GM04503 (cell line): ENCODE measurements at regions not wholly inside any gene's neighbourhood (a gene's known extent, or its start where the extent isn't known, plus 50 kb on each side); places are given as distances from the start of the nearest gene placed in this dataset.
A peak's percentile ranks its signal among the peaks of the same experiment; 100 is the strongest.
"Not testable (repeated sequence)": the region's sequence is repeated elsewhere in the genome, so short reads cannot be mapped to it uniquely, and the experiment has no call there.

Experiments used
- DNase-seq: peaks from one replicate; pipeline ENCODE4 v3.0.0-alpha.2; 2012; ENCODE audit warnings: low read depth

DNA sequence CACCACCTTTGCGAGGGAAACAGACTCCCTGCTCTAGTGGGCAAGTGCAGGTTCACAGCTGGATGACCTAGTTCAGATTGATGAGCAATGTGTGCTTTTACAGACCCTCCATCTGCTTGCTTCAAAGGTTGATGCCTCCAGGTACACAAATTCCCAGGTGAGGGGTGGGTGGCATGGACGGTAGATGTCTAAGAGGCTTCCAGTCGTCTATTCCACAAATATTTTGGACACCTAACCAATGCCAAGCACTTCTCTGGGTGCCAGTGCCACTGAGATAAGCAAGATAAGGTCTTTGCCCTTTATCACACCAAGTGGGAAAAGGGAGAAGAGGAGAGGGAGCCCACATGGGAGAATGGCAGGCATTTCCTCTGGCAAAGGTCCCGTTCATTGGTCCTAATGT is 316.6 kb upstream of the CDH5 start:
- DNase-seq: no peak

DNA sequence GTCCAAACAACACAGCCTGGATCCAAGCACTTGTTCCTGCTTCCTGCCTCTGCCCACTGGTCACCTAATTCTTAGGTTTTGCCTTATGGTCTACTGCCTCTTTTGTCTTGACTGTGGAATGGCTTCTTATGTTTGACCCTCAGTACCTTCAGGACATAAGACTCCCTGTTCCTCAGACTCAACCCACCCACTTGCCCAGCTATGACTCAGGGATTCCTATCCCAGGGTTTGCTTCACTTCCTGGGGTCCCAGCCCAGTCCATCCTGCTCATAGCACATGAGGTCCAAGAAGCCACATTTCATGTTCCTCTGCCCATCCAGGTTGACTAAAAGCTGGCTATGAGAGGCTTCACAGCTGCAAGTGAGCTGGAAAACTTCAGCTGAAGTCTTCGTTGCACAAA is 320.9 kb upstream of the CDH5 start:
- no peak for DNase-seq

DNA sequence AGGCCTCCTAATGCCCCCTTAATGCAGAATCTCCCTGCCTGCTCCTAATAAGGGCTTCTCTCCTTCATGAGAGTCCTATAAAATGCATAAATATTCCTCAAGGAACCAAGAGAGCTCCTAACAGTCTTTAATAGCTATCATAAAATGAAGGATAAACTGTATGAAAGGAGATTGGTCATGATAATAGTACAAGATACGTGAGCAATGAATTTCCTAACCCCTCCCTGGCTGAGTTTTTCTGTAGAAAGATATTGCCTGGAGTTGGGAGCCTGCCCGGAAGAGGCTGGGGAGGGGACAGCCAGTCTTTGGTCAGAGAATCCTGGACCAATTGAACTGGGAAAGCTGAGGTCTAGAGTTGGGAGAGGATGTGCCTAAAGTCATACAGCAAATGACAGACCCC is 321.9 kb upstream of the CDH5 start:
- DNase-seq: no peak

GRCh38 chr16:66044089-66044488 is 322.4 kb upstream of the CDH5 start:
- no peak for DNase-seq

DNA sequence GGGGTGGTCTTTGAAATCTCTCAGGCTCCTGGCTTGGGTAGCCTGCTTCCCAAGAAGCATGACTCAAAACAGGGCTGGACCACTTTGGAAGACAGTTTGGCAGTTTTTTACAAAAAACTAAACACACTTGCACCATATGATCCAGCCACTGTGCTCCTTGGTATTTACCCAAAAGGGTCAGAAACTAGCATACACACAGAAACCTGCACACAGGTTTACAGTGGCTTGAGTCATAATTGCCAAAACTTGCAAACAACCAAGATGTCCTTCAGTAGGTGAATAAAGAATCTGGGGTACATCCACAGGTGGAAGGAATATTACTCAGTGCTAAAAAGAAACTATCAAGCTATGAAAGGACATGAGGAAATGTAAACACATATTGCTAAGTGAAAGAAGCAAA is 323.2 kb upstream of the CDH5 start:
- no peak for DNase-seq

DNA sequence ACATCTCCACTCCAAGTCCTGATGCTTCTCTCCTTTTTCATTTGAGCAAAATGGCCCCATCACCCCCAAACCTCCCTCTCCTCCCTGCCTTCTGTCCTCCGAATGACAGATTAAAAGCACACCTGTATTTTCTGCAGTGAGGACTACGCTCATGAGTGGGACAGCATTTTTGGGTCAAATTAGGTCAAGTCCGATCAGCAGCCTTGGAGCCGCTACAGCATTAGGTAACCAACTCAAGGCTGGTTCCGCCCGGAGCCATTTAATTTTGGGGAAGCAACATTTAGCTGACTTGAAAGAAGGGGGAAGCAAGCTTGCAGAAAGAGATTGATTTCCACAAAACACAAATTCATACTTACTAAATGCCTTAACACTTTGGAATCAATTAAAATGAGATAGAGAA is 324.1 kb upstream of the CDH5 start:
- no peak for DNase-seq

DNA sequence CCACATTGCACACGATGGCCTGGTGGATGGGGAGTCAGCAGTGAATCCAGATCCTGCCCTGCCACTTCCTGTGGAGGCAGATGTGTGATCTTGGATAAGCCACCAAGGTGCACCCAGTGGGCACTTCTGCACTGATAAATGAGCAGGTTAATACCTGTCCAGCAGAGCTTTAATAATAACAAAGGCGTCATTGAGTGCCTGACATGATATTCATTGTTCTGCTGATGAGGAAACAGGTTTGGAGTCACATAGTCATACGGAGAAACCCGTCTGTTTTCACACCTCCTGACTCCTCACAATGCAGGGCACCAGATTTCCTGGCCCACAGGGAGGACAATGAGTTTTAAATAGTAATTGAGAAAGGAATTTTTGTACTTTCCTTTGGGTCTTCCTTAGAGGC is 324.6 kb upstream of the CDH5 start:
- no peak for DNase-seq

GRCh38 chr16:66039793-66040192 is 326.7 kb upstream of the CDH5 start:
- DNase-seq: no peak

GRCh38 chr16:66036793-66037715 is 329.4 kb upstream of the CDH5 start:
- peak; percentile 93 for DNase-seq

DNA sequence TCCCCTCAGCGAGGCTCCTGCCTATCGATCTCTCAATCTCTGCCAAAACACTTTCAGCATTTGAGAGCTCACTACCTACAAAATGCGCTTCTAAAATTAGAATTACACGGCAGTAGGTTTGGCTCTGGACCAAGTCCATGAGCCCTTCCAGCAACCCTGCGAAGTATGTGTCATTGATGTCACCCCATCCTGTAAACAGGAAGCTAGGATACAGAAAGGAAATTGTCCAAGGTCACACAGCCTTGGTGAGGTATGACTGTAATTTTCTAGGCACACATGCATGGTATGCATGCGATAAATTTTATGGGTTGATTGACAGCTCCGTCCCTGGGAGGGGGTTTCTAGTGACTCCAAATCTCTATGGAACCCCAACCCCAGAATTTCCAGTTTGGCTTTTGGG is 330.3 kb upstream of the CDH5 start:
- DNase-seq: no peak

DNA sequence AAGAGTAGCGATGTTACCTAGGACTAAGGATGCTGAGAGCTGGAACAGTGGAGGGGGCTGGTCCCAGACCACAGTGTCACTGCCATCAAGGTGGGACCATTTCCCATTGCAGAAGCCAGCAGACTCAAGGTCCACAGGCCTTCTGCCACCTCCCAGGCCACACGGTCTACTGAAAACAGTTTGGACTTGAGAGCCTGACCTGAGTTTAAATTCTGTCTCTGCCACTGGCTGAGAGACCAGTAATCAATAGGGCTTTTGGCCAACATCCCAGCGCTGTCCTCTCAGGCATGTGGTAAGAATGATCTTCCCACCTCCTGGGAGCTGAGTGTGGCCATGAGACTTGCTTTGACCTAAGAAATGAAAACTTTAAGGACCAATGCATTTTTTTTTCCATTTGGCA is 331.4 kb upstream of the CDH5 start:
- no peak for DNase-seq

DNA sequence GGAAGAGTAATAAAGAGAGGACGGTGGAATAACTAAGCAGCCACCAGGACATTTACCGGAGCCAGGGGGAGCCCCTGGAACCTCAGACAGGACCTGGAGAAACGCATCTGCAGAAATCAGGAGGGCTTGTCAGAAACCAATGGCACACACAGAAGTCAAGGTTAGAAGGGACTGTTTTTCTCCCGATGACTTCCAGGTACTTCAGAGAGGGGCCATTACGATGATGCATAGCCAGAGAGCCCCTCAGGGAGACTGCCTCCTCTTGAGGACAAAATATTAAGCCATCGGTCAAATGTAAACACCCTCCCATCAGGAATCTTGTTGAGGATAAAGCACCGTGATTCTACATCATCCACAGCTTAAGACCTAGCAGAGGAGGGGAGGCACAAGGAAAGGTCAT is 333.6 kb upstream of the CDH5 start:
- no peak for DNase-seq

- DNase-seq: no peak
These were observed 336.5 kb upstream of the CDH5 start for GRCh38 chr16:66030036-66030435.

DNA sequence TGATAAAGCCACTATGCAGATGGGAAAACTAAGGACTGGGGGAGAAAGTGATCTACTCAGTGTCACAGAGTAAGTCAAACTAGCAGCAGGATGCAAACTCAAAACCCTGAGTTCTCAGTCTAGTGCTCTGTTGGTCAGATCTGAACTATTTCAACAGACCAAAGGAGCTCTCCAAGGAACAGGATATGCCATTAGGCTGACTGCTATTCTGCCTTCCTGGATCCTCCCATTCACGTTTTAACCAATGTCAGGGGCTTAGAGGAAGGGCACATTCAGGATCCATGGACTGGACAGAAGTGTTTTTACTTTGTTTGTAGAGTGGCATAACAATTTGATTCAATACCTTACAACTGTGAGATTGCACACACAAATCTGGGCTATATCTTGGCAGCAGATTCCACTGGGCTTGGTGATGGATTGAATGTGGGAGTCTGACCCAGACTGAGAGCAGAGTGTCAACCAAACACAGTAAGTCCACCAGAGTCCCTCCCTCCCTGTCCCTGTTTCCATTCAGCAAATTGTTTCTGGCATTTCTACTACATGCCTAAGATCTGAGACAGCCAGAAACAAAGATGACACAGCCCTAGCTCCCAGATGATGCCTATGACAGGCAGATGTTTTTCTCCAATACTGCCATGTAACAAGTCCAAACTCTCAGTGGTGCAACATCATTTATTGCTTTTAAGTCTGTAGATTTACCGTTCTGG is 337.8 kb upstream of the CDH5 start:
- DNase-seq: peak; percentile 94

DNA sequence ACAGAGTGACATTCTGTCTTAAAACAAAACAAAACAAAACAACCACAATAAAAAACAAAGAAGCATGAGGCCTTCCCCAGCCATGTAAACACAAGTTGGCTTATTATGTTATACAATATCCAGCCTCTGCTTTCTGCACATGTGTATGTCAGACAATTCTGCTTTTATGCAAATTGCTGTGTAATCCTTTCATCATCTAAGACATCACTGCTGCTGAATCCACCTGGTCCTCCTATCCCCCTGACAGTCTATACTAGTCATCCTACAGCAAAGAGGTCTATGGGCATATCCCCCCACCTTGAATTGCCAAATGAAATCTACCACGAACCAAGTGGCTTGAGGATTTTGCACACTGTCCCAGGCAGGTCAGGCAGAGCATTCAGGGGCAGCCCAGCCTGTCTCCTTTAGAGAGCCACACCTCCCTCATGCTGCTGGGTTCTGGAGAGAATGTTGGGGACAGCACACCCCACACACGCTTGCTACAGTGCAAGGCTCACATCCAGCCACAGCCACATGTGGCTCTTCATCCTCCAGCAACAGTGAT is 339.6 kb upstream of the CDH5 start:
- no peak for DNase-seq

GRCh38 chr16:66026211-66026610 is 340.3 kb upstream of the CDH5 start:
- DNase-seq: no peak

GRCh38 chr16:66025751-66026150 is 340.7 kb upstream of the CDH5 start:
- no peak for DNase-seq

DNA sequence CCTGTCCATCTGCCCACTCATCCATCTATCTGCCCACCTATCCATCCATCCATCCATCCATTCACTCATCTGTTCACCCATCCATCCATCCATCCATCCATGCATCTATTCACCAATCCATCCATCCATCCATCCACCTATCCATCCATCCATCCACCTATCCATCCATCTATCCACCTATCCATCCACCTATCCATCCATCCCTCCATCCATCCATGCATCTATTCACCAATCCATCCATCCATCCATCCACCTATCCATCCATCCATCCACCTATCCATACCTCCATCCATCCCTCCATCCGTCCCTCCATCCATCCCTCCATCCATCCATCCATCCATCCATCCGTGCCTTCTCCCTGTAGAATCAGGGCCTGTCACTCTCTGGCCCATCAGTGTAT is 341.9 kb upstream of the CDH5 start:
- not testable (repeated sequence) for DNase-seq

GRCh38 chr16:66023481-66023880 is 343.0 kb upstream of the CDH5 start:
- DNase-seq: no peak

DNA sequence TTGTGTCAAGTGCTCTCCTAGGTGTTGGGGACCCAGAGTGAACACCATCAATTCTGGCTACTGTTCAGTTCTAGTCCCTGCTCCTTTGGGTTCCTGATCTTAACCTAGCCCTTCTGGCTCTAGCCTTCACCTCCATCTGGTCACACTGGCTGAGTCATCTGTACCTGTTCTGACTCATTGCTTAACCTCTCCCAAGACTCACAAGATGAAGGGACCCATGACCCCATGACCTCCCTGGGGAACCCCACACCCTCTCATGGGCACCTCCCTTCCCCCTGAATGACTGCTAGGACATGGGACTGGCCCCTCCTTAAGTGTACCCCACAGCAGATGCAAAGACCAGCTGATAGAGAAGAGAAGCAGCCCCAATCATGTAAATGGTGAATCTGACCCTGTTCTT is 345.8 kb upstream of the CDH5 start:
- no peak for DNase-seq

GRCh38 chr16:66020046-66020445 is 346.4 kb upstream of the CDH5 start:
- DNase-seq: no peak

DNA sequence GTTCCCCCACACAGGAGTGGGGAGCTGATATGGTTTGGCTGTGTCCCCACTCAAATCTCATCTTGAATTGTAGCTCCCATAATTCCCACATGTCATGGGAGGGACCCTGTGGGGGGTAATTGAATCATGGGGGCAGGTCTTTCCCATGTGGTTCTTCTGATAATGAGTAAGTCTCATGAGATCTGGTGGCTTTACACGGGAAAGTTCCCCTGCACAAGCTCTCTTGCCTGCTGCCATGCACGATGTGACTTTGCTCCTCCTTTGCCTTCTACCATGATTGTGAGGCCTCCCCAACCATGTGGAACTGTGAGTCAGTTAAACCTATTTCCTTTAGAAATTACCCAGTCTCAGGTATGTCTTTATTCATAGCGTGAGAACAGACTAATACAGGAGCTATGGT is 347.0 kb upstream of the CDH5 start:
- not testable (repeated sequence) for DNase-seq

DNA sequence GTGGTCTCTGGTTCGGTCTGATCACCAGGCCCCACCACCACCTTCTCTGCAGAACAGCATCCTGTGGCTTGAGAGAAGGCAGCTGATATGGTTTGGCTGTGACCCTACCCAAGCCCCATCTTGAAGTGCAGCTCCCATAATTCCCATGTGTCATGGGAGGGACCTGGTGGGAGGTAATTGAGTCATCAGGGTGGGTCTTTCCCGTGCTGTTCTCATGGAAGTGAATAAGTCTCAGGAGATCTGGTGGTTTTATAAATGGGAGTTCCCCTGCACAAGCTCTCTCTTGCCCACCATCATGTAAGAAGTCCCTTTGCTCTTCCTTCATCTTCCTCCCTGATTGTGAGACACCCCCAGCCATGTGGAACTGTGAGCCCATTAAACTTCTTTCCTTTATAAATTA is 352.3 kb upstream of the CDH5 start:
- no peak for DNase-seq
